ENCODE measurements at regions not wholly inside any gene's neighbourhood (a gene's known extent, or its start where the extent isn't known, plus 50 kb on each side); places are given as distances from the start of the nearest gene placed in this dataset.

DNA sequence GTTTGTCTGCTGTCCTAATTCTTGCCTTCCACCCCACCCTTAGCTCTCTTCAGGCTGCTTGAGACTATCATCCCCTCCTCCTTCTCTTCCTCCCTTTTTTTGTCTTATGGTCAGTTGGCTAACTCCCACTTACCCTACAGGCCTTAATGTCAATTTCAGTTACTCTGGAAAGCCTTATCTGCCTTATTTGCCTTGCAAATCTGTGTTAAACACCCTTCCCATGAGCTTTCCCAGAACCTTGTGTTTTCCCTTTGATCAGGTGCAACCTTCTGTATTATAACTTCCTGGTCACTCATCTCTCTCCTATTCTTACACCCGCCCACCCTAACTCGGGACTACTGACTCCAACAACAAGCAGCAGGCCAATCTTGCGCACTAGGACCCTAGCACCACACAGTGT is 74.8 kb downstream of the COX18 start:
- Histone ChIP-seq H3K27me3 (ENCODE audit: control insufficient read depth in 2 of 2, insufficient read depth in 2 of 2, low read length in 2 of 2) (0 out of 5 replicates have a peak, but pooled peaks cover 0 to 4% of the 10 kb centered on the region in 2 experiments), H3K9ac (ENCODE audit: insufficient read depth in 1 of 2, low read depth in 2 of 2, low read length in 2 of 2) (no peak overlapping the region), H3K79me2 (ENCODE audit: control insufficient read depth, insufficient read depth, low read length) (no peaks in the 10 kb centered on the region), H3K9me3 (replicated peaks; ENCODE audit: control insufficient read depth, insufficient read depth, low read depth, low read length) (no peaks in the 10 kb centered on the region), H3K4me3 (no peak overlapping the region), H2AFZ (ENCODE audit: low read depth, low read length) (no peak overlapping the region), H3K9me1 (ENCODE audit: control insufficient read depth, insufficient read depth, low read length) (no peaks in the 10 kb centered on the region), H3K27ac (ENCODE audit: extremely low read depth, low read depth, low read length) (no peak overlapping the region), H3K4me1 (replicated peaks in 1 of 2; ENCODE audit: control insufficient read depth in 2 of 2, insufficient read depth in 2 of 2, low read length in 2 of 2) (no peaks in the 10 kb centered on the region), H4K20me1 (replicated peaks; ENCODE audit: control insufficient read depth, insufficient read depth, low read length) (no peaks in the 10 kb centered on the region), H3K4me2 (ENCODE audit: insufficient read depth, low read length) (no peak overlapping the region), H3K36me3 (ENCODE audit: control insufficient read depth, insufficient read depth, low read length) (no peaks in the 10 kb centered on the region)
- in situ Hi-C loops (cut with MboI), result no loop called here
- ChIA-PET POLR2A (interaction anchor here (0.7 kb wide), 1 partner anchor 694 kb away, joined by 3 read pairs; no protein-coding TSS in a partner anchor), CTCF (ENCODE audit: low intra/inter-chr PET ratio) (no interaction called here)
- ATAC-seq, result no peak
- no peak for TF ChIP-seq ZNF263 (CRISPR knock-in tag; IDR thresholded peaks at IDR 0.05; ENCODE audit: borderline replicate concordance)
- TF ChIP-seq, protein P1, sequence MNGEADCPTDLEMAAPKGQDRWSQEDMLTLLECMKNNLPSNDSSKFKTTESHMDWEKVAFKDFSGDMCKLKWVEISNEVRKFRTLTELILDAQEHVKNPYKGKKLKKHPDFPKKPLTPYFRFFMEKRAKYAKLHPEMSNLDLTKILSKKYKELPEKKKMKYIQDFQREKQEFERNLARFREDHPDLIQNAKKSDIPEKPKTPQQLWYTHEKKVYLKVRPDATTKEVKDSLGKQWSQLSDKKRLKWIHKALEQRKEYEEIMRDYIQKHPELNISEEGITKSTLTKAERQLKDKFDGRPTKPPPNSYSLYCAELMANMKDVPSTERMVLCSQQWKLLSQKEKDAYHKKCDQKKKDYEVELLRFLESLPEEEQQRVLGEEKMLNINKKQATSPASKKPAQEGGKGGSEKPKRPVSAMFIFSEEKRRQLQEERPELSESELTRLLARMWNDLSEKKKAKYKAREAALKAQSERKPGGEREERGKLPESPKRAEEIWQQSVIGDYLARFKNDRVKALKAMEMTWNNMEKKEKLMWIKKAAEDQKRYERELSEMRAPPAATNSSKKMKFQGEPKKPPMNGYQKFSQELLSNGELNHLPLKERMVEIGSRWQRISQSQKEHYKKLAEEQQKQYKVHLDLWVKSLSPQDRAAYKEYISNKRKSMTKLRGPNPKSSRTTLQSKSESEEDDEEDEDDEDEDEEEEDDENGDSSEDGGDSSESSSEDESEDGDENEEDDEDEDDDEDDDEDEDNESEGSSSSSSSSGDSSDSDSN (IDR thresholded peaks at IDR 0.05; ENCODE audit: borderline replicate concordance in 1 of 2, low read depth in 2 of 2, low read length in 2 of 2), result no peak
- TF ChIP-seq, protein P2, sequence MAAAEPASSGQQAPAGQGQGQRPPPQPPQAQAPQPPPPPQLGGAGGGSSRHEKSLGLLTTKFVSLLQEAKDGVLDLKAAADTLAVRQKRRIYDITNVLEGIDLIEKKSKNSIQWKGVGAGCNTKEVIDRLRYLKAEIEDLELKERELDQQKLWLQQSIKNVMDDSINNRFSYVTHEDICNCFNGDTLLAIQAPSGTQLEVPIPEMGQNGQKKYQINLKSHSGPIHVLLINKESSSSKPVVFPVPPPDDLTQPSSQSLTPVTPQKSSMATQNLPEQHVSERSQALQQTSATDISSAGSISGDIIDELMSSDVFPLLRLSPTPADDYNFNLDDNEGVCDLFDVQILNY (CRISPR knock-in tag; IDR thresholded peaks at IDR 0.05), result no peak
- TF ChIP-seq, protein P3, sequence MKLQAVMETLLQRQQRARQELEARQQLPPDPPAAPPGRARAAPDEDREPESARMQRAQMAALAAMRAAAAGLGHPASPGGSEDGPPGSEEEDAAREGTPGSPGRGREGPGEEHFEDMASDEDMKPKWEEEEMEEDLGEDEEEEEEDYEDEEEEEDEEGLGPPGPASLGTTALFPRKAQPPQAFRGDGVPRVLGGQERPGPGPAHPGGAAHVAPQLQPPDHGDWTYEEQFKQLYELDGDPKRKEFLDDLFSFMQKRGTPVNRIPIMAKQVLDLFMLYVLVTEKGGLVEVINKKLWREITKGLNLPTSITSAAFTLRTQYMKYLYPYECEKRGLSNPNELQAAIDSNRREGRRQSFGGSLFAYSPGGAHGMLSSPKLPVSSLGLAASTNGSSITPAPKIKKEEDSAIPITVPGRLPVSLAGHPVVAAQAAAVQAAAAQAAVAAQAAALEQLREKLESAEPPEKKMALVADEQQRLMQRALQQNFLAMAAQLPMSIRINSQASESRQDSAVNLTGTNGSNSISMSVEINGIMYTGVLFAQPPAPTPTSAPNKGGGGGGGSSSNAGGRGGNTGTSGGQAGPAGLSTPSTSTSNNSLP (IDR thresholded peaks at IDR 0.05; ENCODE audit: borderline replicate concordance, low read depth, low read length), result no peak
- no peak for TF ChIP-seq MCM5 (IDR thresholded peaks at IDR 0.05; ENCODE audit: low read depth)
- TF ChIP-seq SAP30 (IDR thresholded peaks at IDR 0.05; ENCODE audit: borderline replicate concordance, insufficient read depth, low read depth, low read length, poor library complexity, severe bottlenecking), result no peak
- no peak for TF ChIP-seq MAX (CRISPR knock-in tag; IDR thresholded peaks at IDR 0.05)
- FAIRE-seq, result no peak
- no peak for DNase-seq (ENCODE audit: extremely low read depth in 1 of 4, low spot score in 3 of 4)
- intact Hi-C loops (cut with micrococcal nuclease), result no loop called here
- WGBS (ENCODE audit: insufficient coverage, low coverage, missing lambda C conversion rate), result 8% methylated on average over 3 of the region's 3 CpGs
- BruUV-seq (replicated peaks), result no TSS peak
